Left ventricle myocardium inferior (tissue), 1 donor: ENCODE measurements at regions not wholly inside any gene's neighbourhood (a gene's known extent, or its start where the extent isn't known, plus 50 kb on each side); places are given as distances from the start of the nearest gene placed in this dataset.
"Not testable (repeated sequence)": the region's sequence is repeated elsewhere in the genome, so short reads cannot be mapped to it uniquely, and the experiment has no call there.

Experiments used
- DNase-seq: peaks from one replicate; pipeline ENCODE4 v3.0.0-alpha.2; 2020
- H3K27ac ChIP-seq: fragments of 200-600 bp; replicated peaks from 2 replicates; pipeline ENCODE4 v1.8.0; 2021
- H3K27me3 ChIP-seq: fragments of 200-600 bp; 2 replicates; pipeline ENCODE4 v1.8.0; 2021; ENCODE audit warnings: low read depth
- H3K36me3 ChIP-seq: fragments of 200-600 bp; 2 replicates; pipeline ENCODE4 v1.8.0; 2021
- H3K4me1 ChIP-seq: fragments of 200-600 bp; 2 replicates; pipeline ENCODE4 v1.8.0; 2021
- H3K4me3 ChIP-seq: fragments of 200-600 bp; 2 replicates; pipeline ENCODE4 v1.8.0; 2021; ENCODE audit warnings: mild to moderate bottlenecking, moderate library complexity
- H3K9me3 ChIP-seq: fragments of 200-600 bp; replicated peaks from 2 replicates; pipeline ENCODE4 v1.8.0; 2021
- intact Hi-C: fragments of 100-400 bp; cut with micrococcal nuclease; formaldehyde crosslinking; loops from one replicate; pipeline ENCODE4 v1.11.0; 2022
- TF ChIP-seq, protein P1 (sequence below): fragments of 200-600 bp; IDR thresholded peaks from 2 replicates; pipeline ENCODE4 v1.8.0; 2021; ENCODE audit warnings: antibody characterized with exemption, mild to moderate bottlenecking, borderline replicate concordance
- donor health status: DM: no; HTN: yes; CAD: no; lungs with severe emphysema.

DNA sequence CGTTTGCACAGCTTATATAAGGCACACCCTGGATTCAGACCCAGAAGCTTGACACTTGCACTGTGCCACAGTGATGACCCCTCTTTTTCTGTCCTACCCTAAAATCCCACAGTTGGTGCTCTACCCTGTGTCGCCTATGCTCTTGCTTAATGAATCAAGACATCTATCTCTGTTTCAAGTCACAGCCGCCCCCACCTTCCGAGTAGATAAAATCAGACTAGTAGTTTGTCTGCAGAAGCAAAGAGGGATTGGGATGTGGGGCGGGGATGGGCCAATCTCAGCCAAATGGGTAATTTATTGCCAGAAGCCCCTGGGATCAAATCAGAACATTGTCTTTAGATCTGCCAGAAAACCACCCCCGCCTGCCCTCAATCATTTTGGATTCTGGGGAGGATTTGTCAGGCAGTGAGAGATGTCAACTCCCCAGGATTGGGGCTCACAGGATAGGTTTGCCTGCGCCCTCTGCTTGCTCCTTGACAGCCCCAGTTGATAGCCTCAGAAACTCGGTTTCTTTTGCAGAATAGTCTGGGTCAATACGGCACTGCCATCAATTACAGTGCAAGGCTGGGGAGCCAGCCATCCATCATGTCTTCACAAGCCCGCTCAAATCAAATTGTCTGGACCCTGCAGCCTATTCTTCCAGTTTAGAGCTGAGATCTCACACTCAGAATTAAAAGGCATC, 520.8 kb downstream of the GRIN2A start:
- H3K27ac ChIP-seq = no peak overlapping the region
- no peaks in the 10 kb centered on the region for H3K9me3 ChIP-seq
- TF ChIP-seq, protein P1, sequence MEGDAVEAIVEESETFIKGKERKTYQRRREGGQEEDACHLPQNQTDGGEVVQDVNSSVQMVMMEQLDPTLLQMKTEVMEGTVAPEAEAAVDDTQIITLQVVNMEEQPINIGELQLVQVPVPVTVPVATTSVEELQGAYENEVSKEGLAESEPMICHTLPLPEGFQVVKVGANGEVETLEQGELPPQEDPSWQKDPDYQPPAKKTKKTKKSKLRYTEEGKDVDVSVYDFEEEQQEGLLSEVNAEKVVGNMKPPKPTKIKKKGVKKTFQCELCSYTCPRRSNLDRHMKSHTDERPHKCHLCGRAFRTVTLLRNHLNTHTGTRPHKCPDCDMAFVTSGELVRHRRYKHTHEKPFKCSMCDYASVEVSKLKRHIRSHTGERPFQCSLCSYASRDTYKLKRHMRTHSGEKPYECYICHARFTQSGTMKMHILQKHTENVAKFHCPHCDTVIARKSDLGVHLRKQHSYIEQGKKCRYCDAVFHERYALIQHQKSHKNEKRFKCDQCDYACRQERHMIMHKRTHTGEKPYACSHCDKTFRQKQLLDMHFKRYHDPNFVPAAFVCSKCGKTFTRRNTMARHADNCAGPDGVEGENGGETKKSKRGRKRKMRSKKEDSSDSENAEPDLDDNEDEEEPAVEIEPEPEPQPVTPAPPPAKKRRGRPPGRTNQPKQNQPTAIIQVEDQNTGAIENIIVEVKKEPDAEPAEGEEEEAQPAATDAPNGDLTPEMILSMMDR = no peak
- H3K4me1 ChIP-seq = no peaks in the 10 kb centered on the region
- no peak for DNase-seq
- no peak overlapping the region for H3K4me3 ChIP-seq
- peaks cover 62% of the 10 kb centered on the region for H3K27me3 ChIP-seq
- intact Hi-C loops = no loop called here
- no peaks in the 10 kb centered on the region for H3K36me3 ChIP-seq

DNA sequence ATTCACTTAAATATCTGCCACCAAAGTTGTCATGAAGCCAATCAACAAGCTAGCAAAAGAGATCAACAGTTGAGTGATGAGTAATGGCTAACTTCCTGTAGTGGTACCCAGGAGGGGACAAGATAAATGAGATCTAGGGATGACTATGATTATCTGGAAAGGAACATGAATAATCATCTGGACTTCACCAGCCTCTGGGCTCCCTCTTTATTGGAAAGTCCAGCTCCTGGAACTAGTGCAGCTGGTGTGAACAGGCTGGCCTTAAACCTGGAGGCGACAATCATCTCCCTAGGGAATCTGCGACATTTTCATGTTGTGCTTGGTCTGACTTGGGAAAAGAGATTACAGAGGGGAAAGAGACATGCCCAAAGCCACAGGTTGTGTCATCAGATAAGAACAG, 518.6 kb downstream of the GRIN2A start:
- TF ChIP-seq, protein P1 = no peak
- Histone ChIP-seq H3K4me1 (no peaks in the 10 kb centered on the region), H3K4me3 (no peak overlapping the region), H3K27ac (no peak overlapping the region), H3K27me3 (peaks cover 43% of the 10 kb centered on the region), H3K36me3 (no peaks in the 10 kb centered on the region), H3K9me3 (no peaks in the 10 kb centered on the region)
- no peak for DNase-seq
- intact Hi-C loops = no loop called here

DNA sequence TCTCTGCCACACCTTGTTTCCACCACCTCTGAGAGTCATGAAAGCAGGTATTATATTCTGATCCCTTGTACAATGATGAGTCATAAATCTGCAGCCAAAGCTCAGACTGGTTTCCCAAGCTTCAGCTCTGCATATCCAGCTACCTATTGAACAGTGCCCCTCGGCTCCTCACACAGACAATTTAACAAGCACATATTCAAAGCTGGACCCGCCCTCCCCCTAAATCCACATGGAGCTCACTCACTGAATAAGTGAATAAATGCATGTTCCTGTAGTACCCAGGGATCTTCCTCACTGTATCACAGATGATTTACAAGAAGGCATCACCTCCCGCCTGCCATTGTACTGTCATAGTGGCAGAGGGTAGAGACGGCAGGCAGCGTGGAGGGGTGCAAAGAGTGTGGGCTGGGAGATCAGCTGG, 516.4 kb downstream of the GRIN2A start:
- intact Hi-C loops = no loop called here
- no peaks in the 10 kb centered on the region for H3K36me3 ChIP-seq
- DNase-seq = no peak
- no peaks in the 10 kb centered on the region for H3K9me3 ChIP-seq
- H3K4me1 ChIP-seq = no peaks in the 10 kb centered on the region
- H3K27ac ChIP-seq = no peak overlapping the region
- TF ChIP-seq, protein P1 = no peak
- peaks cover 24% of the 10 kb centered on the region for H3K27me3 ChIP-seq
- H3K4me3 ChIP-seq = no peak overlapping the region

DNA sequence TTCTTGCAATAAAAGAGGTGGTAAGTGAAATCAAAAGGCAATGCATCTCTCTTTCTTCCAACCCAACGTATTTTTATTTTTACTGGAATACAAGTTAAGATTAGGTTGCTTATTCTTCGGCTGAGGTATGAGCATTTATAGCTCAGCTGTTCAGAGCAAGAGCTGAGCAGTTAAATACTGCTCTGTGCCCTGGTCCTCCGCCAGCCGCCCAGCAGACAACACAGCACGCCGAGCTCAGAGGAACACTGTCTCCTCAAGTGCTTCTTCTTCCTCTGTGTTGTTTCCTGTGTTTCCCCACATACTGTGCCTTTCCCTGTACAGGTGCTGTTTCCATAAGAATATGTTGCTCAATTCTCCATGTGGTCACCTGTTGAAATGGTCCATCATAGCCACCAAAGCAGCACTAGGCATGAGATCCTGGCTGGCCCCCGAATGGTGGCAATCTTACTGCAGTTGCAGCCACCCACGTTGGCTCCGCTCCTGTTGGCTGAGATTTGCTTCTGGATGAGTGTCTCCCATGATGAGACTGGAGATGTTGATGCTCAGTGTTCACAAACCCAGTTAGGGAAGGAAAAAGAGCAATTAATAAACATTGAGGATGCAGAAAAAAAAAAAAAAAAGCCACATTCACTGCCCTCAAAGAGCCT, 515.3 kb downstream of the GRIN2A start:
- Histone ChIP-seq H3K27me3 (peaks cover 13% of the 10 kb centered on the region), H3K27ac (no peak overlapping the region), H3K4me3 (no peak overlapping the region), H3K9me3 (no peaks in the 10 kb centered on the region), H3K36me3 (no peaks in the 10 kb centered on the region), H3K4me1 (no peaks in the 10 kb centered on the region)
- intact Hi-C loops = no loop called here
- no peak for DNase-seq
- TF ChIP-seq, protein P1 = no peak

DNA sequence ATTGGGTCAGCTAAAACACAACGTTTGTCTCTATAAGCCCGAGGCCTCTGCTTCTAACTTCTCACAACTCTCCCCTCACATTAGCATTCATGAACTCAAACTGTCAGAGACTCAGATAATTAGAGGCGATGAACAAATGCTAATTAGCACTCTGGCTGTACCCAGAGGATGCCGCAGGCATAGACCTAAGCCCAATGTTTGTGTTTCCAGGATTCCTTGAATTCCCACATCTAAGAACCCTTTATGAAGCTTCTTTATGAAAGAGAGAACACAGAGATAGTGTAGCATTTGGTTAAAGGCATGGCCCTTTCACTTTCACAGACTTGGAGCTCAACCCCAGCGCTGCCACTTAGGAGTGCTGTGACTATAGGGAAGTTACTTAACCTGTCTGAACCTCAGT, 512.2 kb downstream of the GRIN2A start:
- H3K27me3 ChIP-seq = peaks cover 10% of the 10 kb centered on the region
- no peaks in the 10 kb centered on the region for H3K36me3 ChIP-seq
- H3K27ac ChIP-seq = no peak overlapping the region
- no peak overlapping the region for H3K4me3 ChIP-seq
- intact Hi-C loops = no loop called here
- H3K9me3 ChIP-seq = no peaks in the 10 kb centered on the region
- DNase-seq = no peak
- TF ChIP-seq, protein P1 = no peak
- no peaks in the 10 kb centered on the region for H3K4me1 ChIP-seq

DNA sequence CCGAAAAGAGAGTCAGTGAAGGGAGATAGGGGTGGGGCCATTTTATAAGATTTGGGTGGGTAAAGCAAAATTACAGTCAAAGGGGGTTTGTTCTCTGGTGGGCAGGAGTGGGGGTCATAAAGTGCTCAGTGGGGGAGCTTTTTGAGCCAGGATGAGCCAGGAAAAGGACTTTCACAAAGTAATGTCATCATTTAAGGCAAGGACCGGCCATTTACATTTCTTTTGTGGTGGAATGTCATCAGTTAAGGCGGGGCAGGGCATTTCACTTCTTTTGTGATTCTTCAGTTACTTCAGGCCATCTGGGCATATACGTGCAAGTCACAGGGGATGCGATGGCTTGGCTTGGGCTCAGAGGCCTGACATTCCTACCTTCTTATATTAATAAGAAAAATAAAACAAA, 511.6 kb downstream of the GRIN2A start:
- H3K36me3 ChIP-seq, DNase-seq, H3K4me3 ChIP-seq, H3K9me3 ChIP-seq, H3K4me1 ChIP-seq, intact Hi-C loops, H3K27ac ChIP-seq: not testable (repeated sequence)
- peaks cover 15% of the 10 kb centered on the region for H3K27me3 ChIP-seq

DNA sequence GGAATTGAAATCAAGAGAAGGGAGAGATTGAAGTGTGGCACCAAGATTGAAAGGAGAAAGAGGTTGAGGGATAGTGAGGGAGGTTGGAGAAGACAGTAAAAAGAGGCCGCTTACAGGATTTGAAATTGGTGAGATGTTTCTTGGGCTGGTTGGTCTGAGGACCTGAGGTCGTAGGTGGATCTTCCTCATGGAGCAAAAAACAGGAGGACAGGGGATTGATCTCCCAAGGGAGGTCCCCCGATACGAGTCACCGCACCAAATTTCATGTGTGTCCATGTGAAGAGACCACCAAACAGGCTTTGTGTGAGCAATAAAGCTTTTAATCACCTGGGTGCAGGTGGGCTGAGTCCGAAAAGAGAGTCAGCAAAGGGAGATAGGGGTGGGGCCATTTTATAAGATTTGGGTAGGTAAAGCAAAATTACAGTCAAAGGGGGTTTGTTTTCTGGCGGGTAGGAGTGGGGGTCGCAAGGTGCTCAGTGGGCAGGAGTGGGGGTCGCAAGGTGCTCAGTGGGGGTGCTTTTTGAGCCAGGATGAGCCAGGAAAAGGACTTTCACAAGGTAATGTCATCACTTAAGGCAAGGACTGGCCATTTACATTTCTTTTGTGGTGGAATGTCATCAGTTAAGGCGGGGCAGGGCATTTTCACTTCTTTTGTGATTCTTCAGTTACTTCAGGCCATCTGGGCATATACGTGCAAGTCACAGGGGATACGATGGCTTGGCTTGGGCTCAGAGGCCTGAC, 505.5 kb downstream of the GRIN2A start:
- H3K9me3 ChIP-seq, H3K4me3 ChIP-seq, H3K4me1 ChIP-seq, H3K27ac ChIP-seq, H3K36me3 ChIP-seq, intact Hi-C loops, DNase-seq: not testable (repeated sequence)
- H3K27me3 ChIP-seq = peaks cover 67% of the 10 kb centered on the region
